Neural crest cell (in vitro differentiated cells): ENCODE measurements at regions not wholly inside any gene's neighbourhood (a gene's known extent, or its start where the extent isn't known, plus 50 kb on each side); places are given as distances from the start of the nearest gene placed in this dataset.
"Not testable (repeated sequence)": the region's sequence is repeated elsewhere in the genome, so short reads cannot be mapped to it uniquely, and the experiment has no call there.

ENCODE experiments used
- DNase-seq: peaks from one replicate; pipeline ENCODE4 v3.0.0; 2021; ENCODE audit warnings: low read depth, mixed read lengths, low spot score
- H3K27ac Mint-ChIP-seq: one replicate; pipeline ENCODE4 v1.8.0; 2021; ENCODE audit warnings: mild to moderate bottlenecking, mixed read lengths; ENCODE audit not compliant: unreplicated experiment
- H3K27me3 Mint-ChIP-seq: 2 replicates; pipeline ENCODE4 v1.8.0; 2021; ENCODE audit warnings: low read depth, mild to moderate bottlenecking, mixed read lengths
- H3K36me3 Mint-ChIP-seq: 2 replicates; pipeline ENCODE4 v1.8.0; 2021; ENCODE audit warnings: low read depth, mild to moderate bottlenecking, mixed read lengths
- H3K4me1 Mint-ChIP-seq: 2 replicates; pipeline ENCODE4 v1.8.0; 2021; ENCODE audit warnings: mixed read lengths
- H3K4me3 Mint-ChIP-seq: one replicate; pipeline ENCODE4 v1.8.0; 2021; ENCODE audit warnings: mild to moderate bottlenecking, mixed read lengths
- H3K9me3 Mint-ChIP-seq: 2 replicates; pipeline ENCODE4 v1.8.0; 2021; ENCODE audit warnings: mixed read lengths
- CTCF ChIP-seq: fragments of 200-600 bp; sonication (generic); conservative IDR thresholded peaks from 2 replicates; pipeline ENCODE4 v1.5.0; 2021; ENCODE audit warnings: antibody characterized with exemption, mild to moderate bottlenecking

- no peak for TF ChIP-seq CTCF
- no peak overlapping the region for H3K27ac Mint-ChIP-seq
- H3K27me3 Mint-ChIP-seq = peaks cover 10% of the 10 kb centered on the region
- DNase-seq = no peak
- H3K9me3 Mint-ChIP-seq = no peaks in the 10 kb centered on the region
- no peaks in the 10 kb centered on the region for H3K4me1 Mint-ChIP-seq
- H3K4me3 Mint-ChIP-seq = no peak overlapping the region
- H3K36me3 Mint-ChIP-seq = no peaks in the 10 kb centered on the region
These were observed 277.6 kb downstream of the NXPE2 start for GRCh38 chr11:114955923-114956322.

- Mint-ChIP-seq H3K27ac (no peak overlapping the region), H3K27me3 (peaks cover 10% of the 10 kb centered on the region), H3K9me3 (no peaks in the 10 kb centered on the region), H3K4me1 (peaks cover 3% of the 10 kb centered on the region), H3K36me3 (no peaks in the 10 kb centered on the region), H3K4me3 (no peak overlapping the region)
- DNase-seq = no peak
- TF ChIP-seq CTCF = no peak
These were observed 278.2 kb downstream of the NXPE2 start for GRCh38 chr11:114956566-114956965.

- H3K9me3 Mint-ChIP-seq = no peaks in the 10 kb centered on the region
- no peak for DNase-seq
- TF ChIP-seq CTCF = no peak
- H3K27me3 Mint-ChIP-seq = peaks cover 15% of the 10 kb centered on the region
- H3K27ac Mint-ChIP-seq = peak overlapping the region; percentile 45
- H3K4me1 Mint-ChIP-seq = peaks cover 7% of the 10 kb centered on the region
- H3K4me3 Mint-ChIP-seq = no peak overlapping the region
- no peaks in the 10 kb centered on the region for H3K36me3 Mint-ChIP-seq
These were observed 281.7 kb downstream of the NXPE2 start for GRCh38 chr11:114959953-114960505.

GRCh38 chr11:114960819-114961218 is 282.5 kb downstream of the NXPE2 start:
- H3K9me3 Mint-ChIP-seq, DNase-seq, H3K4me3 Mint-ChIP-seq, H3K36me3 Mint-ChIP-seq, H3K27ac Mint-ChIP-seq: not testable (repeated sequence)
- Mint-ChIP-seq H3K4me1 (peaks cover 12% of the 10 kb centered on the region), H3K27me3 (peaks cover 15% of the 10 kb centered on the region)

GRCh38 chr11:114964676-114965214 is 286.4 kb downstream of the NXPE2 start:
- no peak for DNase-seq
- Mint-ChIP-seq H3K27me3 (peaks cover 13% of the 10 kb centered on the region), H3K36me3 (no peaks in the 10 kb centered on the region), H3K9me3 (no peaks in the 10 kb centered on the region), H3K4me1 (peaks cover 12% of the 10 kb centered on the region), H3K4me3 (no peak overlapping the region), H3K27ac (no peak overlapping the region)
- no peak for TF ChIP-seq CTCF

- H3K27ac Mint-ChIP-seq = no peak overlapping the region
- no peaks in the 10 kb centered on the region for H3K36me3 Mint-ChIP-seq
- no peak overlapping the region for H3K4me3 Mint-ChIP-seq
- H3K9me3 Mint-ChIP-seq = no peaks in the 10 kb centered on the region
- no peaks in the 10 kb centered on the region for H3K4me1 Mint-ChIP-seq
- DNase-seq = no peak
- peaks cover 5% of the 10 kb centered on the region for H3K27me3 Mint-ChIP-seq
- TF ChIP-seq CTCF = no peak
These were observed 292.8 kb downstream of the NXPE2 start for GRCh38 chr11:114970927-114971645.
